SK-N-SH (cell line): ENCODE measurements at regions not wholly inside any gene's neighbourhood (a gene's known extent, or its start where the extent isn't known, plus 50 kb on each side); places are given as distances from the start of the nearest gene placed in this dataset.

Experiments
- CTCF ChIA-PET: fragments of 300-600, 350-600 bp; formaldehyde crosslinking; extraction: SDS; loops from one replicate; lab custom pipeline; 2021; lab: Yijun Ruan, JAX
- POLR2A ChIA-PET: fragments of 350-600 bp; sonication (Branson Sonifier 250); formaldehyde crosslinking; extraction: SDS; loops from one replicate; lab custom pipeline; 2020; ENCODE audit warnings: antibody characterized with exemption, inconsistent platforms; lab: Yijun Ruan, JAX
- DNase-seq: peaks from one replicate; pipeline ENCODE4 v3.0.0; 2012
- H2AFZ ChIP-seq: fragments of 200-600 bp; sonication (generic); 2 replicates; pipeline ENCODE4 v1.8.1; 2016; ENCODE audit warnings: antibody characterized with exemption, mild to moderate bottlenecking, low read depth
- H3F3A ChIP-seq: fragments of 200-600 bp; sonication (generic); replicated peaks from 2 replicates; pipeline ENCODE3; 2016; ENCODE audit warnings: antibody characterized with exemption, mild to moderate bottlenecking; ENCODE audit not compliant: insufficient read depth
- H3K27ac ChIP-seq, 2 experiments: fragments of 200-500 bp in 1 of 2; fragments of 200-600 bp in 1 of 2; sonication (Bioruptor generic) in 1 of 2; sonication (generic), shearing (Covaris generic) in 1 of 2; 2 replicates each; pipeline versions ENCODE4 v1.5.1 to v1.6.1; 2014 to 2016; ENCODE audit warnings: low read depth in 2 of 2, inconsistent platforms in 1 of 2, low read length in 1 of 2, mild to moderate bottlenecking in 1 of 2, mixed read lengths in 1 of 2
- H3K27me3 ChIP-seq: fragments of 200-600 bp; sonication (generic), shearing (Covaris generic); 2 replicates; pipeline ENCODE4 v1.6.1; 2016; ENCODE audit warnings: mixed run types; ENCODE audit not compliant: insufficient read depth
- H3K36me3 ChIP-seq, 2 experiments: fragments of 200-500 bp in 1 of 2; fragments of 200-600 bp in 1 of 2; sonication (Bioruptor generic) in 1 of 2; sonication (generic) in 1 of 2; replicated peaks in 1 of 2; 2 replicates each; pipeline versions ENCODE3 to v1.5.1; 2014 to 2016; ENCODE audit warnings: low read length in 1 of 2, mild to moderate bottlenecking in 1 of 2; ENCODE audit not compliant: insufficient read depth in 2 of 2, control insufficient read depth in 1 of 2
- H3K4me1 ChIP-seq, 2 experiments: fragments of 200-500 bp in 1 of 2; fragments of 200-600 bp in 1 of 2; sonication (Bioruptor generic) in 1 of 2; sonication (generic), shearing (Covaris generic) in 1 of 2; 2 replicates each; pipeline versions ENCODE4 v1.5.1 to v1.6.1; 2014 to 2016; ENCODE audit warnings: low read depth in 1 of 2, low read length in 1 of 2, mixed run types in 1 of 2; ENCODE audit not compliant: insufficient read depth in 2 of 2, control insufficient read depth in 1 of 2
- H3K4me2 ChIP-seq: fragments of 200-600 bp; sonication (generic), shearing (Covaris generic); 2 replicates; pipeline ENCODE4 v1.6.1; 2017; ENCODE audit warnings: mixed run types
- H3K4me3 ChIP-seq, 2 experiments: fragments of 200-500 bp in 1 of 2; fragments of 200-600 bp in 1 of 2; sonication (Bioruptor generic) in 1 of 2; sonication (generic), shearing (Covaris generic) in 1 of 2; 2 replicates each; pipeline versions ENCODE4 v1.5.1 to v1.8.1; 2014 to 2016; ENCODE audit warnings: low read depth in 2 of 2, inconsistent platforms in 1 of 2, low read length in 1 of 2, mild to moderate bottlenecking in 1 of 2, mixed read lengths in 1 of 2, moderate library complexity in 1 of 2
- H3K79me2 ChIP-seq: fragments of 200-600 bp; sonication (generic); 2 replicates; pipeline ENCODE4 v1.8.1; 2017; ENCODE audit warnings: mild to moderate bottlenecking; ENCODE audit not compliant: insufficient read depth
- H3K9ac ChIP-seq: fragments of 200-600 bp; sonication (generic); 2 replicates; pipeline ENCODE4 v1.6.1; 2017; ENCODE audit warnings: mixed run types
- H3K9me2 ChIP-seq: fragments of 200-600 bp; sonication (generic); 2 replicates; pipeline ENCODE4 v1.6.1; 2017; ENCODE audit warnings: mixed run types
- H3K9me3 ChIP-seq: fragments of 200-600 bp; sonication (generic); 2 replicates; pipeline ENCODE4 v1.6.1; 2017; ENCODE audit warnings: mixed run types, mild to moderate bottlenecking, moderate library complexity
- H4K20me1 ChIP-seq: fragments of 200-600 bp; sonication (generic); 2 replicates; pipeline ENCODE4 v1.6.1; 2017; ENCODE audit warnings: mild to moderate bottlenecking, mixed run types; ENCODE audit not compliant: insufficient read depth
- CTCF ChIP-seq: fragments of 200-600 bp; sonication (generic); IDR thresholded peaks from 2 replicates; pipeline ENCODE4 v1.6.1; 2017; ENCODE audit warnings: antibody characterized with exemption, mild to moderate bottlenecking, moderate library complexity
- EP300 ChIP-seq, 2 experiments: IDR thresholded peaks; 2 replicates each; pipeline versions ENCODE4 v1.4.0 to v1.6.1; 2012; ENCODE audit warnings: borderline replicate concordance in 1 of 2, low read depth in 1 of 2, low read length in 1 of 2
- EZH2phosphoT487 ChIP-seq: fragments of 200-600 bp; sonication (generic); IDR thresholded peaks from 2 replicates; pipeline ENCODE4 v1.6.1; 2017; ENCODE audit warnings: low read depth, mixed run types, mild to moderate bottlenecking, antibody characterized with exemption, moderate library complexity, borderline replicate concordance
- FOSL2 ChIP-seq: IDR thresholded peaks from 2 replicates; pipeline ENCODE4 v1.4.0; 2012; ENCODE audit warnings: low read depth, mild to moderate bottlenecking, moderate library complexity, borderline replicate concordance
- FOXM1 ChIP-seq: IDR thresholded peaks from 2 replicates; pipeline ENCODE4 v1.4.0; 2012; ENCODE audit warnings: low read depth, mild to moderate bottlenecking
- GATA2 ChIP-seq: sonication (generic); formaldehyde crosslinking; IDR thresholded peaks from 2 replicates; pipeline ENCODE4 v1.5.0; 2020; ENCODE audit warnings: mild to moderate bottlenecking, missing genetic modification reagents
- JUND ChIP-seq: IDR thresholded peaks from 2 replicates; pipeline ENCODE4 v1.4.0; 2012
- POLR2AphosphoS5 ChIP-seq: IDR thresholded peaks from 2 replicates; pipeline ENCODE4 v1.6.1; 2012; ENCODE audit warnings: low read depth, low read length
- RFX5 ChIP-seq: IDR thresholded peaks from 2 replicates; pipeline ENCODE4 v1.6.1; 2012; ENCODE audit warnings: mild to moderate bottlenecking, improper control_type of control experiment, low read length
- SIN3A ChIP-seq: IDR thresholded peaks from 2 replicates; pipeline ENCODE4 v1.6.1; 2012; ENCODE audit warnings: low read depth, mild to moderate bottlenecking, low read length, moderate library complexity, borderline replicate concordance
- WGBS: methylation state at CpG from one replicate; pipeline ENCODE4 v1.1.6; 2017; ENCODE audit warnings: low lambda C conversion rate; 5-methylcytosine and 5-hydroxymethylcytosine counted together
- TF ChIP-seq, protein P1 (sequence below): IDR thresholded peaks from 2 replicates; pipeline ENCODE4 v1.4.0; 2012; ENCODE audit warnings: low read depth, borderline replicate concordance
- TF ChIP-seq, protein P2 (sequence below): IDR thresholded peaks from 2 replicates; pipeline ENCODE4; 2012
- TF ChIP-seq, protein P3 (sequence below): IDR thresholded peaks from 2 replicates; pipeline ENCODE4 v1.6.1; 2012; ENCODE audit warnings: mild to moderate bottlenecking, low read depth, low read length, moderate library complexity

- TF ChIP-seq, protein P1, sequence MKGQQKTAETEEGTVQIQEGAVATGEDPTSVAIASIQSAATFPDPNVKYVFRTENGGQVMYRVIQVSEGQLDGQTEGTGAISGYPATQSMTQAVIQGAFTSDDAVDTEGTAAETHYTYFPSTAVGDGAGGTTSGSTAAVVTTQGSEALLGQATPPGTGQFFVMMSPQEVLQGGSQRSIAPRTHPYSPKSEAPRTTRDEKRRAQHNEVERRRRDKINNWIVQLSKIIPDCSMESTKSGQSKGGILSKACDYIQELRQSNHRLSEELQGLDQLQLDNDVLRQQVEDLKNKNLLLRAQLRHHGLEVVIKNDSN = no peak
- TF ChIP-seq RFX5 = no peak
- TF ChIP-seq, protein P2, sequence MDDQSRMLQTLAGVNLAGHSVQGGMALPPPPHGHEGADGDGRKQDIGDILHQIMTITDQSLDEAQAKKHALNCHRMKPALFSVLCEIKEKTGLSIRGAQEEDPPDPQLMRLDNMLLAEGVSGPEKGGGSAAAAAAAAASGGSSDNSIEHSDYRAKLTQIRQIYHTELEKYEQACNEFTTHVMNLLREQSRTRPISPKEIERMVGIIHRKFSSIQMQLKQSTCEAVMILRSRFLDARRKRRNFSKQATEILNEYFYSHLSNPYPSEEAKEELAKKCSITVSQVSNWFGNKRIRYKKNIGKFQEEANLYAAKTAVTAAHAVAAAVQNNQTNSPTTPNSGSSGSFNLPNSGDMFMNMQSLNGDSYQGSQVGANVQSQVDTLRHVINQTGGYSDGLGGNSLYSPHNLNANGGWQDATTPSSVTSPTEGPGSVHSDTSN = no peak
- TF ChIP-seq POLR2AphosphoS5 = no peak
- no peak for TF ChIP-seq JUND
Observed at GRCh38 chr3:31472479-31473390, 60.0 kb upstream of the STT3B start (continued).

DNA sequence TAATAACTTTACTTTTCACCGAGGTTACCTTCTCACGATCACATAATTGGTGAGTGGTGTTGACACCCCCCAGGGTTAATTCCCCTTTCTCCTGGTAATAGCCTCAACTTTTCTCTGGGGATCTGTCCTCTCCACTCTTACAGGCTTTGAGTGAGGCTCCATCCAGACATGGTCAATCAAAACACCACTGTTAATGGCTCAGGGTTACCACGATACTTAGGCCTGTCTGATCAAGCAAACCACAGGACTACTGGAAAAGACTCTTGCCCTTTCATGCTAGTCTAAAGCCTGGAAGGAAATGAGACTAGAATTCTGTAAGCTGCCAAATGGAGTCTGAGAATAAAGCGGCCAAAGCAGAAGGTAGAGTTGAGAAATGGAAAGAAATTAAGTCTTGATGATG lies 56.5 kb upstream of the STT3B start:
- no peaks in the 10 kb centered on the region for H3K9me3 ChIP-seq
- no peak overlapping the region for H3K4me3 ChIP-seq
- no peak for TF ChIP-seq FOSL2
- no peaks in the 10 kb centered on the region for H3K36me3 ChIP-seq
- ChIA-PET CTCF (no interaction called here), POLR2A (no interaction called here)
- no peaks in the 10 kb centered on the region for H3K79me2 ChIP-seq
- 47% methylated on average over 4 of the region's 4 CpGs for WGBS
- DNase-seq = no peak
- H4K20me1 ChIP-seq = no peaks in the 10 kb centered on the region
- H3K4me1 ChIP-seq = no peaks in the 10 kb centered on the region
- H3K9ac ChIP-seq = no peak overlapping the region
- H2AFZ ChIP-seq = no peak overlapping the region
- no peaks in the 10 kb centered on the region for H3F3A ChIP-seq
- no peaks in the 10 kb centered on the region for H3K9me2 ChIP-seq
- no peak overlapping the region for H3K4me2 ChIP-seq
- no peaks in the 10 kb centered on the region for H3K27me3 ChIP-seq
- H3K27ac ChIP-seq = no peak overlapping the region

DNA sequence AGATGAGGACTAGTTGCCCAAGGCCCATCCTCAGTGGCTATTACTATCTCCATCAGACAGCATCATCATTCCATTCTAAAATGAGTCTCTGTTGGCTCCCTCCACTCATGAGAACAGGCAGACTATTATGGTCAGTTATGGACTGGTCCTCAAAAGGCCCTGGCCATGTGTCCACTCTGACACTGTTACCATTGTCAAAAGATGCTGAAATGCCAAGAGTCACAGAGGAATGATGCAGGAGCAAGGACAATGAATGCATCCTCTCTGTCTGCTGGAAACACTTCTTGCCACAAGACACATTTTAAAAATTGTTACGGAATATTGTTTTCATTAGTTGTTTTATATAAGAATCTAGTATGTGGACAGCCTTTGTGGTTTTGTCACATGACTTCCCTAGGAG lies 53.3 kb upstream of the STT3B start:
- Histone ChIP-seq H3K4me1 (no peaks in the 10 kb centered on the region), H3K9me2 (no peaks in the 10 kb centered on the region), H4K20me1 (no peaks in the 10 kb centered on the region), H3K4me3 (no peak overlapping the region), H3K4me2 (no peak overlapping the region), H2AFZ (no peak overlapping the region), H3K9ac (no peak overlapping the region), H3K79me2 (no peaks in the 10 kb centered on the region), H3K9me3 (no peaks in the 10 kb centered on the region), H3F3A (no peaks in the 10 kb centered on the region), H3K27ac (no peak overlapping the region), H3K27me3 (no peaks in the 10 kb centered on the region), H3K36me3 (no peaks in the 10 kb centered on the region)
- ChIA-PET POLR2A (no interaction called here), CTCF (no interaction called here)
- DNase-seq = no peak
- TF ChIP-seq GATA2 (CRISPR knock-in tag) (no peak), FOXM1 (no peak), EP300 (IDR thresholded peaks at IDR 0.05; ENCODE audit: borderline replicate concordance in 1 of 2, low read depth in 1 of 2, low read length in 1 of 2) (no peak), CTCF (no peak), JUND (no peak), FOSL2 (no peak), EZH2phosphoT487 (no peak), SIN3A (no peak)
- TF ChIP-seq, protein P3, sequence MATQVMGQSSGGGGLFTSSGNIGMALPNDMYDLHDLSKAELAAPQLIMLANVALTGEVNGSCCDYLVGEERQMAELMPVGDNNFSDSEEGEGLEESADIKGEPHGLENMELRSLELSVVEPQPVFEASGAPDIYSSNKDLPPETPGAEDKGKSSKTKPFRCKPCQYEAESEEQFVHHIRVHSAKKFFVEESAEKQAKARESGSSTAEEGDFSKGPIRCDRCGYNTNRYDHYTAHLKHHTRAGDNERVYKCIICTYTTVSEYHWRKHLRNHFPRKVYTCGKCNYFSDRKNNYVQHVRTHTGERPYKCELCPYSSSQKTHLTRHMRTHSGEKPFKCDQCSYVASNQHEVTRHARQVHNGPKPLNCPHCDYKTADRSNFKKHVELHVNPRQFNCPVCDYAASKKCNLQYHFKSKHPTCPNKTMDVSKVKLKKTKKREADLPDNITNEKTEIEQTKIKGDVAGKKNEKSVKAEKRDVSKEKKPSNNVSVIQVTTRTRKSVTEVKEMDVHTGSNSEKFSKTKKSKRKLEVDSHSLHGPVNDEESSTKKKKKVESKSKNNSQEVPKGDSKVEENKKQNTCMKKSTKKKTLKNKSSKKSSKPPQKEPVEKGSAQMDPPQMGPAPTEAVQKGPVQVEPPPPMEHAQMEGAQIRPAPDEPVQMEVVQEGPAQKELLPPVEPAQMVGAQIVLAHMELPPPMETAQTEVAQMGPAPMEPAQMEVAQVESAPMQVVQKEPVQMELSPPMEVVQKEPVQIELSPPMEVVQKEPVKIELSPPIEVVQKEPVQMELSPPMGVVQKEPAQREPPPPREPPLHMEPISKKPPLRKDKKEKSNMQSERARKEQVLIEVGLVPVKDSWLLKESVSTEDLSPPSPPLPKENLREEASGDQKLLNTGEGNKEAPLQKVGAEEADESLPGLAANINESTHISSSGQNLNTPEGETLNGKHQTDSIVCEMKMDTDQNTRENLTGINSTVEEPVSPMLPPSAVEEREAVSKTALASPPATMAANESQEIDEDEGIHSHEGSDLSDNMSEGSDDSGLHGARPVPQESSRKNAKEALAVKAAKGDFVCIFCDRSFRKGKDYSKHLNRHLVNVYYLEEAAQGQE = no peak
- TF ChIP-seq, protein P1 = no peak
- 89% methylated on average over 1 of the region's 1 CpG for WGBS
